H4 (cell line): ENCODE measurements at regions not wholly inside any gene's neighbourhood (a gene's known extent, or its start where the extent isn't known, plus 50 kb on each side); places are given as distances from the start of the nearest gene placed in this dataset.
"Not testable (repeated sequence)": the region's sequence is repeated elsewhere in the genome, so short reads cannot be mapped to it uniquely, and the experiment has no call there.

Source experiments
- DNase-seq: peaks from one replicate; pipeline ENCODE4 v3.0.0-alpha.2; 2015; ENCODE audit warnings: low spot score

DNA sequence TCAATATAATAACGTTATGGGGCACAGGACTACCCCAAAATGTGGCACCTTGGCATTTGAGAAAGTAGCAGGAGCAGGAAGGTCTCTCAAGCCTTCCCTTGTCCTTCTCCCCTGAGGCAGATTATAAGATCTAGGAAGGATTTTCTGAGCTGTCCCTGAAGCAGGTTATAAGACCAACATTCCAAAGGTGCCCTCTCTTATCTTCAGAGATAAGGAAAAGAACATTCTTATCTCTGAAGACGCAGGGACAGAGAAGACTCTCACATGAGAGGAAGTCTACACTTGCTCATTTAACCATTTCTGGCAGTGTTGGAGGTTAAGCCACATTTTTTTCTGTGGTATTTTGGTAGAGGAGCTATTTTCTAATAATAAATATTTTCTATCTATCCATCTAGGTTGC is 437.9 kb upstream of the MAOA start:
- no peak for DNase-seq

DNA sequence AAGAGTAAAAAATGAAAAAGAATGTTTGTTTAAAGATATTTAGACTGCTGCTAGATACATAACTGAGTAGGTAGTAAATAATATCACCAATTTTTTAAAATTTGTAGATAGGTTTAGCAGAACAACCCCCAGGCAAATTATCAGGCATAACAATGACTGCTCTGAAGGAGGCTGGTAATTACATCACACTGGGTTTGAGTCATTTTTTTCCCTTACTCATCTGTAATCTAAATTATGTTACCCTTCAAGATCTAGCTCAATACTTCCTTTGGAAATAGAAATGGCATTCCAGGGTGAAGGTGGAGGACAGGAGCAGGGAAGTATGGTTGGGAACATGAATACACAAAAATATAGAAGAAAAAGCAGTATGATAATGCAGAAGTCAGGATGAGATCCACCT is 431.6 kb upstream of the MAOA start:
- no peak for DNase-seq

DNA sequence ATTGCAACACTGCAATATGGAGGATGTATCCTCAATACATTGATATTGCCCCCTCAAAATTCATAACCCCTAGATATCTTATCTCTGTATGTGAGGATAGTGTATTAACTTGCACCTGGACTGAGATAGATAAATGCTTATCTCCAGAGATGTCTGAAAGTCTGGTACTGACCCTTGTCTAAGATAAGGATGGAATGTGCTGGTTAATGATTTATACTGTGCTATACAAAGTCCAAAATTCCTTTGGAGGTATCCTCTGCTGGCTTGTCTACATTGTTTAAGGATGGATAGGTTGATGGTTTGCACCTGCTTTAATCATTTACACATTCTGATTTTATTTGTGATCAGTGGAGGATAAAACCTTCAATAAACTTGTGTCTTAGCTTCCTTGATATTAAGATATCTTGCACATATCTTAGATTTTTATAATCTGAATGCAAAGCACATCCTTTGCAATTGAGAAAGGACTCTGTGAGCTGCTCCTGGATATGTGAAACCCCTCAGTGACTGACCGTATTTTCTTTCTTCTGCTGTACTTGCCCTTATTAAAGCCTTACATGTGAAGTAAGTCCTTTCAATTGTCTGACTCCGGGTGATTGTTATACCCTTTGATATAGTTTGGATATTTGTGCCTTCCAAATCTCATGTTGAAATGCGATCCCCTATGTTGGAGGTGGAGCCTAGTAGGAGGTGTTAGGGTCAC is 430.3 kb upstream of the MAOA start:
- DNase-seq = no peak

DNA sequence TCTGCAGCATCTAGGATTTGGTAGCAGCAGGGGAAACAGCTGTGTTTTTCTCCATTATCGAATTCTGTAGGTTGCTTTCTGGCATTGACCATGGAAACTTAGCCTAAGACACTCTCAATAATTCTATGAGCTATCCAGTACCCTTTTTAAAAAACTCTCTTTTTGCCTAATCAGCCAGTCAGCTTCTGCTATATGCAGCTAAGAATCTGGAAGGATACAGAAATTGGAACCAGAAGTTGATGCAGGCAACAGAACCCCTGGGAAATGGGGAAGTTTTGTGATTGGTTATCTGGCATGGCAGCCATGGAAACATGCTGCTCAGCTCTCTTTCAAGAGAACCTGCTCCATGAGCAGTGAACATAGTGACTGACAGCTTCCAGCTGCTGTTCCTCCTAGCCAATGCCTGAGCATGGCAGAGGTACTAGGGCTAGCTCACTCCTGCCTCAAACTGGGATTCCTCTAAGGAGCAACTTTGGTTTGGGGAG is 417.6 kb upstream of the MAOA start:
- no peak for DNase-seq

DNA sequence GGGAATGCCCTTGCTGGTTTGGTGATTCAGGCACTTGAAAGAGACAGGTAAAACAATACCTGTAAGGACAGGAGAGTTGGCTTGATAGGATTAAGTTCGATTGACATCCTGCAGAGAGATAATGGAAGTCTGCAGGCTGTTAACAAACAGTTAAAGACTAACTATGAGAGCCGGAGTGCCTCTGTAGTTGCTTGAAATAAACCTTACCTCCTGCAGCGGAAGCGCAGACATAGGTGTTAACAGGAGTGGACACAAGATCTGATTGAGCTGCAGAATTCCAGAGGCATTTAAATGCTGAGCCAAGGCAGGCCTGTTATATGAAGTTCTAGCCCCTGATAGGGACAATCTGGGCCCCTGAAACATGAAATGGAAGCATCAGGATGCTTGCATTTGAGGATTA is 416.7 kb upstream of the MAOA start:
- no peak for DNase-seq

DNA sequence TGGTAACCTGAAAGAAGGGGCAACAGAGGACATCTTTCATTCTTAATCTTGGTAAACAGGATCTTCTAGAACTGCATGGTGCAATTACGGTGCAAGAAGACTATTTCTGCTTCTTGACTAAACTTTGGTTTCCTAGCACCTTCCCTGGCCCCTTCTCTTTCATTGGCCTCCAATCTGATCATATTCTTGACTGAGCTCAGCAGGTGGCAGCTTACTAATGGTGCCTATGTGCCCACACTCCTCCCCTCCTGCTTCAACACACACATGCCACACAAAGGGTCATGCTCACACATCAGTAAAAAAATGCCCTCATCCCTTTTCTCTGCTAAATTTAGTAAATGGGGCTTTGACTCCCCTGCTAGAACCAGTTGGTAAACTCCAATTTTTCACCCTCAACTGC is 400.5 kb upstream of the MAOA start:
- DNase-seq = no peak

DNA sequence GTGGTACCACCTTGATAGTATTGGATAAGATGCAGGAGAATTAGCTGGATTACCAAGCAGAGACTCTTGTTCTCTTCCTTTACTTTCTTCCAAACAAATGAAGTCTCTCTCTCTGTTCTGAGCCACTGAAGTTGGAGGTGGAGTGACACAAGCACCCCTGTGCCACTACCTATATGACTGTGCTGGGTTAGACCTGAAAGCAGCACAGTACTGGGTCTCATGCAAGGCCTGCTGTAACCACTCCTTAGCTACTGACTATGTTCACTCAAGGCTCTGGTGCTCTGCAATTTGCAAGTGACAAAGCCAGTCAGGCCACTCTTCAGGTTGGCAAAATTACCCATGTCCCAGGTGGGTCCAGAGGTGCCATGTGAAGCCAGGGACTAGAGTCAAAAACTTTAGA is 389.6 kb upstream of the MAOA start:
- no peak for DNase-seq

DNA sequence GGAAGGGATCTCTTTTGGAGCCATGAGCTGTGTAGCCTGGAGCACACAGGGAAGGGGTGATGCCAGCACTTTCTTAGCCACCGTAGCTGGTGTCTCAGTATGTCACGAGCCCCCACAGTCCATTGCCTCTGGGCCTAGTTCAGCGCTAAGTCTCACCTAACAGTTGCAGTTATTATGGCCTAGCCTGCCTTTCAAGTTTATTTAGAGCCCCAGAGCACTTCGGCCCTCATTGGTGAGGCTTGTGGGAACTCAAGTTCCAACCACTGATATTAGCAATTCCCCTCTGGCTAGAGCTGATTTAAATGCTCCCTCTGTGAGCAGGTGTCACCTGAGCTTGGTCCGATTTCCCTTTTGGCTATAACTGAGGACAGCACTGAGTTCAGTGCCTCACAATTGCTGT is 388.4 kb upstream of the MAOA start:
- DNase-seq = no peak

DNA sequence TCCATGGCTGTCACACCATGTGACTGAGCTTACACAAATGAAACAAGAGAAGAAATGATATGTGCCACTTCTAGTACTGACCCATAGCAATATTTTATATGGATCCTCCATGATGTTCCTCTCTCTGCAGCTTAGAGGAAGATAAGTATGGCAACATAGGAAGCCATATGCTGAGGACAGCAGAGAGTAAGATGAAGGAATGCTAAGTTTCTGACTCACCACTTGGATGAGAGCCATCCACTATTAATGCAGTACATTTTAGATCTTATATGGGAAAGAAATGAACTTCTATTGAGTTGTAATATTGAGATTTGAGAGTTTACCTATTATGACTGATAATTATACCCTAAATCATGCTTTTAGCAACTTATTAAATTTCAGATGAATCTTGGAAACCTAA is 386.9 kb upstream of the MAOA start:
- no peak for DNase-seq

DNA sequence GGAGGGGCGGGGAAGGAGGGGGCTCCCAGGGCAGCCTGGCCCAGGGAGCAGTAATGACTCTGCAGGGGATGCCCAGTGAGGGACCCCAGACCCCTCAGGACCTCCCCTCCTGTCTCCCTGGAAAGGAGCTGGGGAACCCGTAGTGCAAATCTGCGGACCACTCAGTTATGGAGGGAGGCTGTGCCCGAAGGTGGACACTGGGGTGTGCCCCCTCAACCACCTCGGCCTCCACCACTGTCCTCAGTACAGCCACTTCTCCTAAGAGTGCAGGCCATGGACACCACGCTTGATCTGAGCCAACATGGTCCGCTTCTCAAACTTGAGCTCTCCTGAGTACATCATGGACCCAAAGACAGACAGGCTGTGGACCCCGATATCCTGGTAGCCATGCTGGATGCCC is 378.2 kb upstream of the MAOA start:
- no peak for DNase-seq

DNA sequence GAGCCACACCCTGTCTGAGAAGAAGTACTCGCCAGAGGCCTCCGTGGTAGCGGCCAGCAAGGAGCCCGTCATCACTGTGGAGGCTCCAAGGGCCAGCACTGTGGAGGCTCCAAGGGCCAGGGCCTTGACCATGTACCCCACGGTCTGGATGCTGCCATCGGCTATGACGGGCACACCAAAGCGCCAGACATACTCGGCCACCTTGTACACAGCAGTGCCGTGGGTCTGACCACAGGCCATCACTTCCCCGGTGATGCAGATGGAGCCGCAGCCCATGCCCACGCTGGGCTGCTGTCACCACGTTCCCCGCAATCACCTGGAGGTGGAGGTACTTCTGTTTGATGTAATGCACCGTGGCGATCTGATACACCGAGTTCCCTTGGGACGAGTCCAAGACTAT is 377.7 kb upstream of the MAOA start:
- DNase-seq = no peak

DNA sequence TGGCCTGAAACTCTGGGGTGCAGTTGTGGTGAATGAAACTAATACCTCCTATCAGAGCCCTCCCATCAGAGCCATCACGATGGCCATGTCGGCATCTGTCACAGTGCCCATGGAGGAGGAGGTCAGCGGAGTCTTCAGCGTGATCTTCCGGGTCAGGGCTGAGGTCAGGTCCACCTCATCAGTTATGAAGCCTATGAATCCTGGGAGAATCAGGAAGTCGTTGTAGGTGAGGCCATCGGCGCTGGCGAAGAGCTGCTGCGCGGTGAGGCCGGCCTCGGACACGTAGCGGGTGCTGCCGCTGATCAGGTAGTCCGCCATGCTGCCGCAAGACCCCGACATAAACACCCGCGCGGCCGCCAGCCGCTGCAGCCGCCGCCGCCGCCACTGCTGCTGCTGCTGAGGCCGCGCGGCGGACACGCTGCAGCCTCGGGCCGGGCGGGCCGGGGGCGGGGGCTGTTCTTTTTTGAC is 376.7 kb upstream of the MAOA start:
- DNase-seq = no peak

DNA sequence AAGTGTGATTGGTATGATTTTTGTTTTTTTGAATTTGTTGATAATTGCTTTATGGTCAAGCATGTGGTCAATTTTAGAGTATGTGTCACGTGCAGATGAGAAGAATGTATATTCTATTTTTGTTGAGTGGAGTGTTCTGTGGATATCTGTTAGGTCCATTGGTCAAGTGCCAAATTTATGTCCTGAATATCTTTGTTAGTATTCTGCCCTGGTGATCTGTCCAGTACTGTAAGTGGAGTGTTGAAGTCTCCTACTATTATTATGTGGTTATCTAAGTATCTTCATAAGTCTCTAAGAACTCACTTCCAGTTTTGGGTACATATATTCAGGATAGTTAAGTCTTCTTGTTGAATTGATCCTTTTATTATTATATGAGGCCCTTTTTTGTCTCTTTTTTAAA is 372.9 kb upstream of the MAOA start:
- no peak for DNase-seq

DNA sequence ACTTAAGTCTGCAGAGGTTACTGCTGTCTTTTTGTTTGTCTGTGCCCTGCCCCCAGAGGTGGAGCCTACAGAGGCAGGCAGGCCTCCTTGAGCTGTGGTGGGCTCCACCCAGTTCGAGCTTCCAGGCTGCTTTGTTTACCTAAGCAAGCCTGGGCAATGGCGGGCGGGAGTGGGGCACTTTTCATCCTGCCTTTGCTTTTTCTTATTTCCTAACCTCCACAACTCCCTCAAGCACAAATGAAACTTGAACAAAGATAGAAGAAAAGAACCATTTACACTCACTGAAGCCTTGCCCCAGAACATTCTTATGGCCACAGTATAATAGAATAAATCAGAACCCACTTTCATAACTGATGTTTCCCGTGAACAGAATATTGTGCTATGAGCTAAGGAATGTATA is 344.5 kb upstream of the MAOA start:
- DNase-seq = not testable (repeated sequence)

DNA sequence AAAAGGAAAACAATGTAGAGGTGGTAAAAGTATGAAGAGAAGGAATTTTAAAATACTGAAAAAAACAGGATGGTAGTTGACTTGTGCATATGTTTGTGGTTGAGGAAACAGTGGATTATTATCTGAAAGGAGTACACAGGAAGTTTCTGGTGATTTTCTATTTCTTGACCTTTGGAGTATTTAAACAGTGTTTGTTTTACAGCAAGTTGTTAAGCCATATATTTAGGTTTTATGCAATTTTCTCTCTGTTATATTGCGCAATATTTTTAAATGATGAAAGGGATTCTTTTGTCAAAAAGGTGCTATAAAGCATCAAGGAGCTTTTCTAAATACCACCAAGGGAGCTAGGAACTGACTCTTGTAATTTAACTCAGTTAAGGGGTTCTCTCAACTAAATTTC is 343.1 kb upstream of the MAOA start:
- no peak for DNase-seq

DNA sequence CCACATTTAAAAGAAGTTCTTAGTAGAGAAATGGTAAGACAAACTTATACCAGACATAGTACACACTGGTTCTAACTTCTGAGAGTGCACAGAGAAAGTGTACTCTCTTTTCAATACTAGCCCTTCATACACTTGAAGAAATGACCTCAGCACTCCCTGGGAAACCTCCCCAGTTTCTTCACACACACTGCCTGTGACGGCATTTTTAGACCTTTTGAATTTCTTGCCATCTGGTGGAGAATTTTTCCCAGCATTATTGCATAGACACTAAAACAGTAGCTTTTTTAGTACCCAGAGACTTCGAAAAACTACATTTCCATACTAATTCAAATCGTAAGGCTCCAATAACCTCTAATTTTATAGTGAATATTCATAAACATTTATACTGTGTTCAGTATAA is 341.6 kb upstream of the MAOA start:
- no peak for DNase-seq

DNA sequence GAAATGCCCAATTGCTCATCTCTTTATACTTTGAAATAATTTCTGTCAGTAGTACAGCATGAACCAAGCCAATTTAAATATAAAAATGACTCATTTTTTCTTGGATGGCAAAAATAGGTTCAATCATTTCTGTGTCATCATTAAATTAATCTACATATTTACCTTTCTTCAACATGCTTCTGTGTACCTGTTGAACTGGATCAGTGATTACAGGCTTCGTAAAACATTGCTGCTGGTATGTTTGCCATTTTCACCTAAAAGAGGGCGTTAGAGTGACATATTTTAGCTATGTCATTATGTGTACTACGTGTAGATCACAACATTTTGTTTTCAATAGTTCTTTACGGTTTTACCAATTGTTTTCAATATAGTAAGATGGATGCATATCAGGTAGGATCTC is 340.5 kb upstream of the MAOA start:
- DNase-seq = no peak

DNA sequence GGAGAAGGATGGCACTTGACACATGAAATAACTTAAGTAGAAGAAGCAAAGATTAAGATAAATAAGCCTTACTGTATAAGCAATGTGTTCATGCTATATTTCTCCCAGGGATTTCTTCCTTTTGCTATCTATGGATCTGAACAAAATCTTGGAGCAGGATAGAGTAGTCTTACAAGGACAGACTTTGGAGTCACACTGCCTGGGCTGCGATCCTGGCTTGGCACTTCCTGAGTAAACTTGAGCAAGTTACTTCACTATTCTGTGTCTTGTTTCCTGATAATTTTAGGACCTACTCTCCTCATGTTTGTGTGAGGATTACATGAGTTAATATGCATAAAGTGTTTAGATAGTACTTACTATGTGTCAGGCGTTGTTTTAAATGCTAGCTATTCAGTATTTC is 340.0 kb upstream of the MAOA start:
- DNase-seq = no peak

DNA sequence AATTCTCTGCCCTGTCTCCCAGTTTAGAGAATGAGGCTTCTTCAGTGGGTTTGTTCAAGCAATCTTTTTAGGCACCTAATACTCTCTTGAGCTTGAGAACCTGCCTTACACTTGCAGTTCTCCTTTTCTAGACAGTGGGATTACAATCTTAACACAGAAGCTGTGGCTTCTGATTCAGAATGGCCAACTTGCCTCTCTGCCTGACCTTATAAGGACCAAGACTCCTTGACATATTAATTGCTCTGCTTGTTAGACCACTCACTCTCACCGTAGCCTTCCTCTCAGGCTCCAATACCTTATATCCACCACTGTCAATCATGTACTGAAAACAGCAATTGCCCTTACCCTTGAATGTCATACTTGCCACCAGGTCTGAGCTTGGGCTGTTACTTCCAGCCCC is 338.7 kb upstream of the MAOA start:
- DNase-seq = no peak

DNA sequence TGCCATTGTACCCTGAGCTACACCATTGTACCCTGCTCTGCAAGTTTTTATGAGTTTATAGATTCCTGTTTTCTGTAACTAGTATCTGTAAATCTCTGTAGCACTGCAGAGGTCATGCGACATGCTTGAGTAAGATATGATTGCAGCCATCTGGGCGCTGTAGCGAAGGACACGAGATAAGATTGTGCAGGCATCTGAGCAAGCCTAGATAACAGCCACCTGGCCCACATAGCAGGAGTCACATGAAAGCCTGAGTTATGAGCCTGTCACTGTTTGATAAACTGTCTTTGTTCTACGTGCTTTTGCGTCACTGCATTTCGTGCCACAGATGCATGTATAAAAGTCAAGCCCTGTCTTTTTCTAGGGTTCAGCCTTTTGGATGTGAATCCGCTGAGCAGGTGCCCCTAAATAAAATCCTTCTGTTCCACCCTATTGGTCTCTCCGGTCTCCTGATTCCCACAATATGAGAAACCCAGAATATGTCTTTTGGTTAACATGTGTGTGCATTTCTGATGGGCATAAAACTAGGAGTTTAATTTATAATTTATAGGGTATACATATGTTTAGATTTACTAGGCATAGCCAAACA is 327.6 kb upstream of the MAOA start:
- no peak for DNase-seq

DNA sequence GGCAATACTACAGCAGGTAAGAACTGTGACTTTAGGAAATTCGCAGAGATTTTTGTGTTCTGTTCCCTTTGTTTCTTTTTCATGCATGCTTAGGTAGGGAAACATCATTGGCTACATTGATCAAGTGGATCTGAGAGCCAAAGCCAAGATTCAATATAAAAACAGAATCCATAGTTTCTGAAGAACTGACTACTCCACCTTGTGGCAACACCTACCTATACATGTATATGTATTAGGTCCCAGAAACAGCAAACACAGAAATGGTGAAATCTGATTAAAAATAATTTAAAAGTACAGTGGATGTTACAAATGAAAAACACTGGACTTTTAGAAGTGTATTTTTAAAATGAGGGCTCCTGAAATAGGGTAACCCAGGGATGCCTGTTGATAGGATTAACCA is 322.6 kb upstream of the MAOA start:
- peak; percentile 5 for DNase-seq

DNA sequence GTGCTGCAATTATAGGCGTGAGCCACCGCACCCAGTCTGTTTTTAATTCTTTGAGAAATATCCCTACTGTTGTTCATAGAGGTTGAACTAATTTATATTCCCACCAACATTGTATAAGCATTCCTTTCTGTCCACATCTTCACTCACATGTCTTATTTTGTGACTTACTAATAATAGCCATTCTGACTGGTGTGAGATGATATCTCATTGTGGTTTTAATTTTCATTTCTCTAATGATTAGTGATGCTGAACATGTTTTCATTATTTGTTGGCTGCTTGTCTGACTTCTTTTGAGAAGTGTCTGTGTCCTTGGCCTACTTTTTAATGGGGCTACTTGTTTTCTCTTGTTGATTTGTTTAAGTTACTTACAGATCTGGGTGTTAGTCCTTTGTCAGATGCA is 310.9 kb upstream of the MAOA start:
- no peak for DNase-seq

DNA sequence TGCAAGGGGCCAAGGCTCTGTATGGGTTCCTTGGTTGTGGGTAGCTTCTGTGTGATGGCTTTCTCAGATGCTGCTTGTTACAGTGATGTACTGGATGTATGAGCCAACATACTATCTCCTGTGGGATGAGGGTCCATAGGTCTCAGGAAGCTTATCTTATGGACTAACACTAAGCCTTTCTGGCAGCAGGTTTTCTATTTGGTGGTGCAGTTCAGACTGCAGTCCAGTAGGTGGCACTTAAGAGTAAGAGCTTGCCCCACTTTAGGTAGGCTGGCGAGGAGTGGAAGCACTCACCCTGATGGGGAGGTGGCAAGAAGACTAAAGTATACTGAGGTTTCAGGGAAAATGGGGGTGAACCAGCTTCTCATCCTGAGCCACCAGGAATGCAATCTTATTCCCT is 306.7 kb upstream of the MAOA start:
- DNase-seq = peak; percentile 25

DNA sequence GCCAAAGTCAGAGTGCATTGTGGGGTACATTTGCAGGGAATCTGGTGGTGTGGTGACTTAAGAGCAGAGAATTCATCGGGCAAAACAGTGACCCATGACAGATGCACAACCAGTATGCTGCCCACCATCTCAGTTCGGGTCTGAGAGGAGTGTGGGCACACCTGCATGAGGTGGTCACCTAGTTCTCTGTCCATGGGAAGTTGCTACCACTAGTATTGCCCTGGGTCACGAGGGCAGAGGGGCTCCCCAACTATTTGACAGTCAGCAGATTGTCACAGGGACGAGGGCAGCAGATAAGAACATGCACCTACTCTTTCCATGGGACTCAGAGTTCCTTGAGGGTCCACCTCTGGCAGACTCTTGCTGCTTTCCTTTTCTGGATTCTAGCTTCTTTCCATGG is 305.2 kb upstream of the MAOA start:
- DNase-seq = no peak
